ENCODE measurements at regions not wholly inside any gene's neighbourhood (a gene's known extent, or its start where the extent isn't known, plus 50 kb on each side); places are given as distances from the start of the nearest gene placed in this dataset.

DNA sequence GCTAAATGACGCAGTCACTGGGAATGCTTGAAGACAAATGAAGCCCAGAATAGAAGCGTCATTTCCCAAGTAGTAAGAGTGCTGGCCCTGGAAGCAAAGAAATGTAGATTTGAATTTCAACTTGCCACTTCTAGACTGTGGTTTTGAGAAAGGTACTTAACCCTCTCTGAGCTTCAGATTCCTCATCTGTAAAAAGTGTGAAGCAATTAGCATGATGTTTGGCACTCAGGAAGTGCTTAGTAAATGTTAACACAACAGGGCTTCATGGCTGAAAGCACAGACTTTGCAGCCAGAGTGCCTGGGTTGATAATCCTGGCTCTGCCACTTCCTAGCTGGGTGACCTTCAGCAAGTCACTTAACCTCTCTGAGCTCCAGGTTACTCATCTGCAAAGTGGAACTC lies 147.4 kb upstream of the RPS6KA3 start:
- Histone ChIP-seq H3K27ac (no peak overlapping the region), H3K4me3 (no peak overlapping the region), H3K36me3 (no peaks in the 10 kb centered on the region), H3K4me1 (no peaks in the 10 kb centered on the region), H3K9me3 (no peaks in the 10 kb centered on the region), H3K27me3 (no peaks in the 10 kb centered on the region)
- intact Hi-C loops (cut with DNase I) = no loop called here
- ATAC-seq (peak; percentile 62), DNase-seq (no peak)
- TF ChIP-seq, protein P1, sequence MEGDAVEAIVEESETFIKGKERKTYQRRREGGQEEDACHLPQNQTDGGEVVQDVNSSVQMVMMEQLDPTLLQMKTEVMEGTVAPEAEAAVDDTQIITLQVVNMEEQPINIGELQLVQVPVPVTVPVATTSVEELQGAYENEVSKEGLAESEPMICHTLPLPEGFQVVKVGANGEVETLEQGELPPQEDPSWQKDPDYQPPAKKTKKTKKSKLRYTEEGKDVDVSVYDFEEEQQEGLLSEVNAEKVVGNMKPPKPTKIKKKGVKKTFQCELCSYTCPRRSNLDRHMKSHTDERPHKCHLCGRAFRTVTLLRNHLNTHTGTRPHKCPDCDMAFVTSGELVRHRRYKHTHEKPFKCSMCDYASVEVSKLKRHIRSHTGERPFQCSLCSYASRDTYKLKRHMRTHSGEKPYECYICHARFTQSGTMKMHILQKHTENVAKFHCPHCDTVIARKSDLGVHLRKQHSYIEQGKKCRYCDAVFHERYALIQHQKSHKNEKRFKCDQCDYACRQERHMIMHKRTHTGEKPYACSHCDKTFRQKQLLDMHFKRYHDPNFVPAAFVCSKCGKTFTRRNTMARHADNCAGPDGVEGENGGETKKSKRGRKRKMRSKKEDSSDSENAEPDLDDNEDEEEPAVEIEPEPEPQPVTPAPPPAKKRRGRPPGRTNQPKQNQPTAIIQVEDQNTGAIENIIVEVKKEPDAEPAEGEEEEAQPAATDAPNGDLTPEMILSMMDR (IDR thresholded peaks at IDR 0.05) = no peak

DNA sequence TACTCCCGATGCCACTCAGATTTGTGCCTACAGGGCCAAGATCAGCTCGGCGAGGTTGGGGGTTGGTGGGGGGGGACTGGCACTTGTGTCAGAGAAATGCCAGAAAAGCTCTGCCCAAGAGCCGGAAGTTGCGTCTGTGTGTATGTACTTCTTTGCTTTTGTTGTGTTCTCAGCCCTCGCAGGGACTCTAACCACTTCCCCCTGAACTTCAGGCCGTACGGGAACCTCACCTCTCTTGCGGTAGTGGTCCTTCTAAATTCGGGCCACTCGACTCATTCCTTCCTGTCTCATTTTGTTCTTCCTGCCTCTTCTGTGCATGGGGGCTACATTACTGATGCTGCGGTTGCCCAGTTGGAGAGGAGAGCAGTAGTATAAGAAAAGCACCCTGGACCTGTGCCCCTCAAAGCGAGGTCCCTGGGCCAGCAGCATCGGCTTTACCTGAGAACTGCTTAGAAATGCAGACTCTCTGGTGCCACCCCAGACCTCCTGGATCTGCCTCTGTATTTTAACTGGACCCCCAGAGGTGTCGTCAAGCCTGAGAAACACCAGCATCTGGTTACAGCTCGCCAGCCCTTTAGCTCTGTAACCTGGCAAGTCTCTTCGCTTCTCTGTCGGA lies 146.3 kb upstream of the RPS6KA3 start:
- Histone ChIP-seq H3K27ac (no peak overlapping the region), H3K27me3 (no peaks in the 10 kb centered on the region), H3K9me3 (no peaks in the 10 kb centered on the region), H3K4me3 (no peak overlapping the region), H3K4me1 (no peaks in the 10 kb centered on the region), H3K36me3 (no peaks in the 10 kb centered on the region)
- TF ChIP-seq, protein P1 (IDR thresholded peaks at IDR 0.05) = no peak
- ATAC-seq = peak; percentile 73
- no peak for DNase-seq
- intact Hi-C loops (cut with DNase I) = no loop called here

GRCh38 chrX:20410540-20410939 lies 143.8 kb upstream of the RPS6KA3 start:
- no peaks in the 10 kb centered on the region for H3K4me1 ChIP-seq
- TF ChIP-seq, protein P1 (IDR thresholded peaks at IDR 0.05) = no peak
- no peak overlapping the region for H3K27ac ChIP-seq
- no peak overlapping the region for H3K4me3 ChIP-seq
- H3K9me3 ChIP-seq = no peaks in the 10 kb centered on the region
- intact Hi-C loops (cut with DNase I) = no loop called here
- no peaks in the 10 kb centered on the region for H3K36me3 ChIP-seq
- H3K27me3 ChIP-seq = no peaks in the 10 kb centered on the region
- DNase-seq (no peak), ATAC-seq (no peak)

DNA sequence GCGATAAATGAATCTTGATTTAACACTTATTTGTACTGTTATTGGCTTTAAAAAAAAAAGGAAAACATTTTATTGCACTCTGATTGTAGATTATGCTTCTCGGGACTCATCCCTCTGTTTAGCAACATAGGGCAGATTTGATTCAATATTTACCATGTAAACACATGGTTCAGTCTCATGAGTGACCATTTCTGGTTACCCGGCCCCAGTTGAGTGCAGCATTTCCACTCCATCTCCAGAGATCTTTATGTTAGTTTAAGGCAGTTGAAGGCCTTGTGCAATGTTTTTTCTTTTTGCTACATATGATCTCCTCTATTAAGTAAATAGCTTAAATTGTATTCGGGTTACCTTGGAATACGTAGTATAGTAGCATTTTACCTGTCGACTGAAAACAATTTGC lies 143.3 kb upstream of the RPS6KA3 start:
- no peaks in the 10 kb centered on the region for H3K9me3 ChIP-seq
- no peaks in the 10 kb centered on the region for H3K27me3 ChIP-seq
- H3K36me3 ChIP-seq = no peaks in the 10 kb centered on the region
- TF ChIP-seq, protein P1 (IDR thresholded peaks at IDR 0.05) = no peak
- H3K4me1 ChIP-seq = no peaks in the 10 kb centered on the region
- ATAC-seq (no peak), DNase-seq (no peak)
- intact Hi-C loops (cut with DNase I) = no loop called here
- H3K4me3 ChIP-seq = no peak overlapping the region
- no peak overlapping the region for H3K27ac ChIP-seq

GRCh38 chrX:20402956-20403355 lies 136.2 kb upstream of the RPS6KA3 start:
- H3K27me3 ChIP-seq = no peaks in the 10 kb centered on the region
- H3K36me3 ChIP-seq = no peaks in the 10 kb centered on the region
- H3K4me1 ChIP-seq = no peaks in the 10 kb centered on the region
- H3K27ac ChIP-seq = no peak overlapping the region
- H3K9me3 ChIP-seq = no peaks in the 10 kb centered on the region
- DNase-seq = no peak
- intact Hi-C loops (cut with DNase I) = no loop called here
- H3K4me3 ChIP-seq = no peak overlapping the region
- no peak for ATAC-seq
- TF ChIP-seq, protein P1 (IDR thresholded peaks at IDR 0.05) = no peak

All from upper lobe of right lung (tissue), 1 donor.